ENCODE measurements at regions not wholly inside any gene's neighbourhood (a gene's known extent, or its start where the extent isn't known, plus 50 kb on each side); places are given as distances from the start of the nearest gene placed in this dataset.

DNA sequence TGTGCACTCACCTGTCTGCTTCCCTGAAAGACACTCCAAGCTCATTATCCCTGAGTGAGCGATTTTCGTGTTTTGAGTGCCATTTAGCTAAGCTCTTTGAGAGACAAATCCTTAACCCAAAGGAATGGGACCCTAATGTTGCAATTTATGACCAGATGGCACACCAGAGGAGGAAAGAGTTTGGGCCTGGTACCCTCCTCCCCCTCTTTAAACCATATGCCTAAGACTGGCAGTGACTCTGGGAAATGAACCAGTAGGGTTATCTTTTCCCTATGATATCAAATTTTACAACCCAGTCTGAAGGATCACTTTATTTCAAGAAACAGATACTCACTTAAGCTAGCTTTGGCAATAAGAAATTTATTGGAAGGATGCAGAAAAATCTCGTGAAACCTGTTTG, 550.4 kb downstream of the TOX3 start:
- H3K4me3 ChIP-seq (ENCODE audit: low read depth, low read length), result no peak overlapping the region
- DNase-seq (ENCODE audit: low read depth), result no peak
- no peak for TF ChIP-seq CTCF (IDR thresholded peaks at IDR 0.05; ENCODE audit: insufficient read depth, low read length)

- DNase-seq (ENCODE audit: low read depth), result no peak
- no peak for TF ChIP-seq CTCF (IDR thresholded peaks at IDR 0.05; ENCODE audit: insufficient read depth, low read length)
- H3K4me3 ChIP-seq (ENCODE audit: low read depth, low read length), result no peak overlapping the region
Measured at GRCh38 chr16:51994597-51994996, 552.3 kb downstream of the TOX3 start.

DNA sequence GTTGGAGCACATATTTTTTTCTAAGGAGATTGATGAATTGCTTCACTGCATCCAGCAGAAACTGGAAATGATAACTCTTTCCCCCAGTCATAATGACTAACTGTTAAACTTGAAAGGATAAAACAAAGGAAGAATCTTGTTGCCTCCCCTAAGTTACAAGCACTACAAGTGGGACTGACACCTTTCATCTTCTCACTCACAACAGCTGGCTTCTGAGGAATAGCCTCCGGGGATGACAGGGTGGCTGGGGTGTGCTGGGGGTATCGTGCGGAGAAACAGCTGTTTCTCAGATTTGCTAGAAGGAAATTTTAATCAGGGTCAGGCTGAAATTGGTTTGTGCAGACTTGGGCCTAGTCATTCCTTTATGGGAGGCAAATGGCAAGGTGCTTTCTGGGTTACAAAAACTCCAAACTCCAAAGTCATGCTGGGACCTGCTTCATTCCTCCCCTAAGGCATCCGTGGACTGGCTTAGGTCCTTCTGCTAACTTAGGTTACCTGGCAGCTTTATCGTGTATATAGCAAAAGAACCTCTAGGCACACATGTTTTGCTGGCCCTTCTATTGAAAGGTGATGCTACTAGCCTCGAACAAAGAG, 557.2 kb downstream of the TOX3 start:
- H3K4me3 ChIP-seq (ENCODE audit: low read depth, low read length), result no peak overlapping the region
- DNase-seq (ENCODE audit: low read depth), result no peak
- TF ChIP-seq CTCF (IDR thresholded peaks at IDR 0.05; ENCODE audit: insufficient read depth, low read length), result no peak

DNA sequence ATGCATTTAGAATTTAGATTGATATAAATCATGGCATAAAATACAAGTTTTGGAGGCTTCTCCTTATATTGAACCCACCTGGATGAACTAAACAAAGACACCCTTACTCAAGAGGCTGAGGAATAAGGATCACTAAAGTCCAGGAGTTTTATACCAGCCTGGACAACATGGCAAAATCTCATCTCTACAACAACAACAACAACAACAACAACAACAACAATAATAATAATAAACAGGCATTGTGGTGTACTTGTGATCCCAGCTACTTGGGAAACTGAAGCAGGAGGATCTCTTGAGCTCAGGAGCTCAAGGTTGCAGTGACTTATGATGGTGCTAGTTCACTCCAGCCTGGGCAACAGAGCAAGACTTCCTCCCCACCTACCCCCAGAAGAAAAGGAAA, 558.0 kb downstream of the TOX3 start:
- TF ChIP-seq CTCF (IDR thresholded peaks at IDR 0.05; ENCODE audit: insufficient read depth, low read length), result no peak
- DNase-seq (ENCODE audit: low read depth), result no peak
- no peak overlapping the region for H3K4me3 ChIP-seq (ENCODE audit: low read depth, low read length)

DNA sequence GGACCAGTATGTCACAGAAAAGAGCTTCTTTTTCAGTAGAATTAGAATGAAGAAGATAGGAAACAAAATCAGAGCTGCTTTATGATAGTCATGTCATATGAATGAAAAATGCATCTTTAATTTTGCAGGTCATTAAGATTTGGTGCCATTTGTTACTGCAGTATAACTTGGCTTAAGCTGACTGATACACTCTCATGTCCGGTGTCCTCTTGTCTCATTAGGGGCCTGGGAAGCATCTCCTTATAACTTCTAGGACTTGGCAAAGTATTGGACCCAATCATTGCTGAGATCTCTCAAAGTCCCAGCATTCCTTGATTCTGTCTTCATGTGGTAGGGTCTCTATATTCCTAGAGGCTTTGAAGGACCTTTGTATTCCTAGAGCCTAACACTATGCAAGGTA, 559.4 kb downstream of the TOX3 start:
- no peak overlapping the region for H3K4me3 ChIP-seq (ENCODE audit: low read depth, low read length)
- no peak for DNase-seq (ENCODE audit: low read depth)
- TF ChIP-seq CTCF (IDR thresholded peaks at IDR 0.05; ENCODE audit: insufficient read depth, low read length), result no peak

DNA sequence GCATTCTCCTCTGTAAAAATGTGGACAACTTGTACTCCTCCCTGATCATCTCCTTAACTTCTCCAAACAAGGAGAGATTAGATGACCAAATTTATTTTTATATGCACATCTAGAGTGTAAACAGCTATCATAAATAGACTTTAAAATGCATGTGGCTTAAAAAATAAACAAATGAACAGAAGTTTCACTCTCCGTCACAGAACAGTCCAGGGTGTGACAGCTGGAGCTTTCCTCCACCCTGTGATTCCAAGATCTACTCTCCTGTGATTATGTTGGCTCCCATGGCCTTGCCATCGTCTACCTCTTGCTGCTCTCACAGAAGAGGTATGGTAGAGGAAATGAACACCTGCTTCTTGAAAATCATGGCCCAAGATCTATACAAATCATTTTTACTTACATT, 560.2 kb downstream of the TOX3 start:
- no peak for TF ChIP-seq CTCF (IDR thresholded peaks at IDR 0.05; ENCODE audit: insufficient read depth, low read length)
- no peak for DNase-seq (ENCODE audit: low read depth)
- no peak overlapping the region for H3K4me3 ChIP-seq (ENCODE audit: low read depth, low read length)

- DNase-seq (ENCODE audit: low read depth), result no peak
- TF ChIP-seq CTCF (IDR thresholded peaks at IDR 0.05; ENCODE audit: insufficient read depth, low read length), result no peak
- H3K4me3 ChIP-seq (ENCODE audit: low read depth, low read length), result no peak overlapping the region
Measured at GRCh38 chr16:51986301-51986700, 560.6 kb downstream of the TOX3 start.

Measured in fibroblast of the aortic adventitia (primary cell).